Activated naive CD4-positive, alpha-beta T cell treated with Interleukin-2 at 50 U/mL for 16 hours (primary cell): ENCODE measurements at regions not wholly inside any gene's neighbourhood (a gene's known extent, or its start where the extent isn't known, plus 50 kb on each side); places are given as distances from the start of the nearest gene placed in this dataset.
A peak's percentile ranks its signal among the peaks of the same experiment; 100 is the strongest.

ENCODE experiments used
- DNase-seq: peaks from one replicate; pipeline ENCODE4 v3.0.0-alpha.2; 2020

DNA sequence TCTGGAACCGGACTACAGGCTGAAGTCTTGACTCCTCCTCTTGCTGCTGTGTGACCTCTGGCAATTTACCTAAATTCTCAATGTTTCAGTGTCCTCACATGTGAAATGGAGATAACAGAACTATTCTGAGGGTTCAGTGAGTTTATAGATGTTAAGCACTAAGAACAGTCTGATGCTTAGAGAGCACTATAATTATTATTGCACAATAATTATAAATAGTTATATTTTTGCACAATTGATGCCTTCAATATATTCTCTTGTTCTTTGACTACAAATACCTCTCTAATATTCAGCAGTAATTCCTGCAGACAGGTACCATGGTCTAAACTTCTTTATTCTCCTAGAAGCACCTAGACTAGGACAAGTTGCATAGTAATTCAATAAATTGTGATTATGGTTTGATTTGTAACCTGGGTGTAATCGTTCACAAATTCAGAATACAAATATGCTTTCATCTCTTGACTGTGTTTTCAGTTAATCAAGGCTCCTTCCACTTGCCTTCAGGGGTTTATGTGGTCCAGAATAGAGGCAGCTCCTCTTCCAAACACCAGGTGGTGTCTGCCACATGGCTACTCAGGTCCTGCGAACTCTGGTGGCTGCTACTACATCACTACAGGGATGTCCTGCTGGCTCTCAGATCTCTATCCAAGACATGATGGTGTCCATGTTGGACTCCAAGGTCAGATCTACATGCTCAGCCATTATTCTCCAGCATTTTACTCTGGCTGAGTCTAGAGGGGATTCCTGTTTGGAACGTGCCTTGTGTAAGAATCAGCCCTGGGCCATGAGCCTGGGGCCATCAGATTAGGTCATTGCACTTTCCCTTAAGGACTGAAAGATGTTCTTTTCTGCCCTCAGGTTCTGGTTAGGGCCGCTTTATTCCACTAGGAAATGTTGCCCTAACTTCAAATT lies 103.4 kb downstream of the QRFPR start:
- DNase-seq: no peak

- no peak for DNase-seq
These were observed 107.6 kb downstream of the QRFPR start for GRCh38 chr4:121273191-121273590.

DNA sequence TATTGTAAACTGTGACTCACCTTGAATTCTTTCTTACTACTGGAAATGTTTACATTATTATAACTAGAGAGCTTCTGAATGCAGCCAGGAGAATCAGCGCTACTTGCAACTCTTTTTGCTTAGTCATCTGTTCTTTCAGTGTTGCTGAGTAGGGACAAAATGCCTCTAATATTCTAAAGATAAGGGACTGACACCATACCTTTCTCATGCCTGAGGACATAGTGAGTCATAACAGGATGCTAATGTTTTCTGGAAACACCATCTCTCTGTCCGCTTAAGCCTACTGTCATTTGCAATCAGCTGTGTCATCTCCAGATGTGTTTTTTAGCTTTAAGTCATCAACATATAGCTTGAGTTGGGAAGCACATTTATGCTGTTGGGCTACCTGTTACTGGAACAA lies 108.3 kb downstream of the QRFPR start:
- no peak for DNase-seq

GRCh38 chr4:121270389-121270788 lies 106.3 kb upstream of the TNIP3 start:
- no peak for DNase-seq

DNA sequence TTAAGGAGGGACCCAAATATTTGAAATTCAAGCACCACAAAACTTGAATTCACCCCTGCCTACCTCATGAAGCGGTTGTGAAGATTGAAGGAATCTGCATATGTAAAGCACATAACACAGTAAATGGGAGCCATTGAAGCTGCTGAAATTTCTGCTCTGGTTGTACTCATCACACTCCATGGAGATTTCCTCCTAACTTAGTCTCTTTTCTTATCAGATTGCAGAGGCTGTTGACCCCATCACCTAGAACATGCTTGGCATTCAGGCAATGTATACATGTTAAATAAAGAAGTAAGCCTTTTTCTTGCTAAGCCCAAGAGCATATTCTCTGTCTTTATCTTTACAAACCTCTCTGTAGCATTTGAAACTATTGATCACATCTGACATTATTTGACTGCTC lies 104.9 kb upstream of the TNIP3 start:
- no peak for DNase-seq

DNA sequence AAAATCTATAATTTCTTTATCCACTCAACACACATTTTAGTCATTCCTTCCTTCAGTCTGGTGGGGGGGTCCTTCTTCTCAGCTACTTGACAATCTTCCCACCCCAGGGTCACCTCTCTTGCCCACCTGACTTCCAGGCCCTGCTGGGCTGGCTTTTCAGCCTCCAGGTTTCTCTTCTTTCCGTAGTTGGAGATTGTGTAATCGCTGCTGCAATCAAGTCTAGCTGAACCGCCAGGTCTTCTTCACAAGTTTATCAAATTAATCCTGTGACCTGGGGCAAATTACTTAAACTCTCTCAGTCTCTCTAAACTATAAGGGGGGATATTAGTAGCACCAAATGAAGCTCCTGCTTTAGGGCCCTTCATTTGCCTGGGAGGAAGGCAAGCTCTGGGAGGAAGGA lies 102.9 kb upstream of the TNIP3 start:
- no peak for DNase-seq

GRCh38 chr4:121256887-121257466 lies 92.9 kb upstream of the TNIP3 start:
- peak; percentile 19 for DNase-seq

DNA sequence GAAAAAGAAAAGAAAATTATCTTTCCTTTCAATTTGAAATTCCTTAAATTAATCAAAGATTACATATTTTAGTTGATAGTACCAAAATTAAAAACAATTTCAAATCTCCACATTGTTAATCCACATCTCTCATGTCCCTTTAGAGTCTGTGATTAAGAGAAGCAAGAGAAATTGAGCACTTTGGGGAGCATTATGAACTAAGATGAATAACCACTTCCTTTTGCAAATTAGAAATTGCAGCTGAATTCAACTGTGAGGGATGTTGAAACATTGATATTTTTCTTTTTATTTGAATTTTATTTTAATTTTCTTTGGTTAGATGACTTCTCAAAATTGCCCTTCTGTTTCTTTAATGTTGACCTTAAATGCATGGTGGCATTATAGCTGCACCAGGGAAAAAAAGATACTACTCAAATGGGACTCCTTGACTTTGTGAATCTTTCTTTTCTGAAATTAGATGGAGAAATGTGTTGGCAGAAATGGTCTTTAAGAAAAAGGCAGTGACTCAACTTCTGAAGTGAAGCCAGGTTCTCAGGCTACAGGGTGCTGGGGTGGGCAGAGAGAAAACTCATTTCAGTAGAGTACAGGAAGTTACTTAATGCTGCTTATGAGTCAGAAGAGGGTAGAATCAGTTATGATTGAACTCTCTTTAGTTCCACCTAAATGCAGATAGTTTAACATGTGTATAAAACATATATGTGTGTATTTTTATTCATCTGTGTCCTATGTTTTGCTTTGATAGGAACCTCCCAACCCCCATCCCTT lies 92.0 kb upstream of the TNIP3 start:
- DNase-seq: peak; percentile 65

GRCh38 chr4:121253961-121254360 lies 89.8 kb upstream of the TNIP3 start:
- DNase-seq: no peak

- DNase-seq: peak; percentile 55
These were observed 88.2 kb upstream of the TNIP3 start for GRCh38 chr4:121252224-121252806.

- DNase-seq: no peak
These were observed 84.6 kb upstream of the TNIP3 start for GRCh38 chr4:121248747-121249146.

GRCh38 chr4:121246698-121247097 lies 82.6 kb upstream of the TNIP3 start:
- DNase-seq: no peak

- peak; percentile 61 for DNase-seq
These were observed 79.4 kb upstream of the TNIP3 start for GRCh38 chr4:121243485-121243884.

DNA sequence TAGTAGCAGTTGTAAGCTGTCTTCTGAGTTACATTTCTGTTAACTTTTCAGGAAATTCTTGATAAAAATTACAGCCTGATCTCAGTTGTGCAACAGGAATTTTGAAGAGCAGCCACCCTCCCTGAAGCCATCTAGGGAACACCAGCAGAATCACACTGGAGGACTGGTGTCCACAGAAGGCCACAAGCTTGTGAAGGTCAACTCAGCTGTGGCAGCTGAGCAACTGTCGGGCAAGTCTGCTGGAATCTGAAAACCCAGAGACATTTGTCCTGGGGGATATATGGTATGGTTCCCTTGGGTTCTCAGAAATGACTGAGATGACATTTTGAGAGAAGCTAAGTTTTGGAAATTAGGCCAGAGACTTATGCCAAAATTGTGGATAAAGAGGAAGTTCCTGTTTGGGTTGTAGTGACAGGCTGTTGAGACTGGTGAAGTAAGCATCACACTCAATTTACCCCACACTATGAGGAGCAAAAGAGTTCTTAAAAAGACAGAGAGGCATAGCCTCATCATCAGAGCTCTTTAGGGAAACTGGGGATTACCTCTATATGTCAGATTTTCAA lies 78.1 kb upstream of the TNIP3 start:
- DNase-seq: no peak

GRCh38 chr4:121239951-121240350 lies 75.8 kb upstream of the TNIP3 start:
- DNase-seq: no peak

DNA sequence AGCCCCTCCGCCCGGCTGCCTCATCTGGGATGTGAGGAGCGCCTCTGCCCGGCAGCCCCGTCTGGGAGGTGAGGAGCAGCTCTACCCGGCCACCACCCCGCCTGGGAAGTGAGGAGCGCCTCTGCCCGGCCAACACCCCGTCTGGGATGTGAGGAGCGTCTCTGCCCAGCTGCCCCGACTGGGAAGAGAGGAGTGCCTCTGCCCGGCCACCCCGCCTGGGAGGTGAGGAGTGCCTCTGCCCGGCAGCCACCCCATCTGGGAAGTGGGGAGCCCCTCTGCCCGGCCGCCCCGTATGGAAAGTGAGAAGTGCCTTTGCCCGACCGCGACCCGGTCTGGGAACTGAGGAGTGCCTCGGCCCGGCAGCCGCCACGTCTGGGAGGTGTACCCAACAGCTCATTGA lies 74.3 kb upstream of the TNIP3 start:
- DNase-seq: no peak

- DNase-seq: no peak
These were observed 72.9 kb upstream of the TNIP3 start for GRCh38 chr4:121237069-121237399.

- DNase-seq: no peak
These were observed 72.4 kb upstream of the TNIP3 start for GRCh38 chr4:121236353-121237068.

DNA sequence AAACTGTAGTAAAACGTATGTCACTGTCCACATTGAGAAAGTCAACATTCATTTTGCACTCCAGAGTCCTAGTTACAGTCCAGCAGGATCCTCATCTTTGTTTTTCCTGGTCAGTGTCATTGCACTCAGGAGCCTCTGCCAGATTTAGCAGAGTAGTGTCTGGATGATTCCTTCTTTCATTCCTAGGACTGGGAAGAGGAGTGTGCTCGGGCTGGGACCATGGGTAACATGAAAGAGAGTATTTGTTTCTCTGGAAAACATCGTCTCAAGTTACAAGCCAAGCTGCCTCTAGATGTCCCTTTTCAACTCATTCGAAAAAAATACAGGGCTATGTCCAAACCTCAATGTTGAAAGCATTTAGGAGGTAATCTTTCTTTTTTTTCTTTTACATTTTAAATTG lies 69.9 kb upstream of the TNIP3 start:
- no peak for DNase-seq

DNA sequence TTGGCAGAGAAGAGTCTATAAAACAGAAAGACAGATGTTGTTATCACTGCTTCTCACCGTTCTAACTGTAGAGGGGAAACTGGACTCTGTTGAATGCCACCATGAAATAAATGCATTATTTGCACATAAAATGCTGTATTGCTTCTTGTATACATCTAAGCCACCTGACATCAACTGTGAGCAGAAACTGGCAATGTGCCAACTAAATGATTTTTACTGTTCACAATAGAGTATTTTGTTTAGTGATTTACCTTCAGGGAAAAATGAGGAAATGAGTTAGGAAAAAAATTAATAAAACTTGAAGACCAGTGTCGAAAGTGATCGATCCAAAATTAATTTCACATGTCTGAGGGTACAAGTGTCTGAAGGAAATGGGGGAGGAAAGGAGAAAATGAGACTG lies 65.9 kb upstream of the TNIP3 start:
- no peak for DNase-seq

DNA sequence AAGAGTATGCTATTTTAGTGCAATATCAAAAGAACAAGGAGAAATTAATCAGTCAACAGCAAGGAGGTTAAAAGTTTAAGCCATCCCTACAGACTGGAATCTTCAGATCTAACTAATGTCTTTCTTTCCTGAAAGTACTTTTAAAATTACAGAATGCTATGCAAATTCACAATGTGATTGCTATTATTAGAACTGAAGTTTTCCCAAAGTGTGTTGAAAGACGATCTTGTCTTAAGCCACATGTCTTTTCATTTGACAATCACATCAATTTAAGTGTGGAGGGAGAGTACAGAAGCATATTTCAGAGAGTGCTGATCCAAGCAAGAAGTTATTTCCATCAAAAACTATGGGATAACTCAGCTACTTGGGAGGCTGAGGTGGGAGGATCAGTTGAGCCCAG lies 64.7 kb upstream of the TNIP3 start:
- DNase-seq: no peak

DNA sequence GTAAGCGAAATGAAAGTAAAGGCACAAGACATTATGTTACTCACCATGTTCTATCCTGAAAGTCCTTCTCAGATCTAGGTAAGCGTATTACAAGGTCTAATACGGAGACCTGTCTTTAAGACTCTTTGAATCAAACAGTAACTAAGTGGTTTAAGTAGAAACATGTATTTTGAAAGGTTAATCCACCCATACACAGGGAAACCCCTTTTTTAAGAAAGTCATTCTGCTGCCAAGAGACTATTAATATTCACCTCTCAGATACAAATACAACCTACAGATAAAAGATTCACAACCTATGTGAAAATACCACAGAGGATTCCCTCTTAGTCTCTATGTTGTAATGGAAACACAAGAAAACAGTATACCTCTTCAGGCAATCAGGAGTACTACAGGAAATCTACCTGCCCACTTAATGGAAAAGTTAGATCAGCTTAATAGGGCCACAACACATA lies 63.2 kb upstream of the TNIP3 start:
- DNase-seq: no peak

DNA sequence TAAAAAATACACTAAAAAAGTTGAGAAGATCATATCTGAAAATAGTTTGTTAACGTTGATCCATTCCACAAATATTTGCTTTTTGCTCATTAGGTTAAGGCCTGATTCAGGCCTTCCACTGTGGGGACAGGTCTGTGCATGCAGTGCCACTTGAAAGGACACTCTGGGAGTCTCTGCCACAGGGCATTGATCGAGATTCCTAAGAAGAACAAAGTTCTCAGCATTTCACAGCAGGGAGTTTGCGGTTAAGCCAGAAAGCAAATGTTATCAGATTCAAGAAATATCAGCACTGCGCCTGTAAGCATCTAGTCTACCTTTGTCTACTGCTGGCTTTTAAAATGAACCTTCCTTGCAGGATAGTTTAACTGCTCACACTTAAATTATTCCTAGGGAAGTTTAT lies 62.2 kb upstream of the TNIP3 start:
- no peak for DNase-seq
